Loucy (cell line): ENCODE measurements at regions not wholly inside any gene's neighbourhood (a gene's known extent, or its start where the extent isn't known, plus 50 kb on each side); places are given as distances from the start of the nearest gene placed in this dataset.

Experiments
- H2AFZ ChIP-seq: fragments of 200-600 bp; sonication (generic); 2 replicates; pipeline ENCODE4 v1.6.0; 2016; ENCODE audit warnings: antibody characterized with exemption, mild to moderate bottlenecking, low read length, moderate library complexity
- H3F3A ChIP-seq: fragments of 200-600 bp; 2 replicates; pipeline ENCODE4 v1.6.0; 2016; ENCODE audit warnings: antibody characterized with exemption, low read depth, mild to moderate bottlenecking
- H3K27me3 ChIP-seq: fragments of 200-600 bp; sonication (generic); 2 replicates; pipeline ENCODE4 v1.6.1; 2014; ENCODE audit warnings: low read length, mild to moderate bottlenecking; ENCODE audit not compliant: insufficient read depth, poor library complexity, severe bottlenecking
- H3K36me3 ChIP-seq: fragments of 200-600 bp; sonication (generic); 2 replicates; pipeline ENCODE4 v1.6.1; 2016; ENCODE audit warnings: low read length; ENCODE audit not compliant: insufficient read depth
- H3K4me1 ChIP-seq: fragments of 200-600 bp; sonication (generic); 2 replicates; pipeline ENCODE4 v1.5.1; 2014; ENCODE audit warnings: low read length, mild to moderate bottlenecking; ENCODE audit not compliant: insufficient read depth, poor library complexity, severe bottlenecking
- H3K4me2 ChIP-seq: fragments of 200-600 bp; sonication (generic); 2 replicates; pipeline ENCODE4 v1.6.0; 2014; ENCODE audit warnings: antibody characterized with exemption, low read length, low read depth, mild to moderate bottlenecking; ENCODE audit not compliant: poor library complexity, severe bottlenecking
- H3K4me3 ChIP-seq: fragments of 200-600 bp; sonication (generic); 2 replicates; pipeline ENCODE4 v1.5.1; 2014; ENCODE audit warnings: low read length, mild to moderate bottlenecking, mixed read lengths; ENCODE audit not compliant: poor library complexity, severe bottlenecking
- H3K79me2 ChIP-seq: fragments of 200-600 bp; sonication (generic); 2 replicates; pipeline ENCODE4 v1.6.1; 2014; ENCODE audit warnings: low read length; ENCODE audit not compliant: insufficient read depth
- H3K9ac ChIP-seq: fragments of 200-600 bp; sonication (generic); 2 replicates; pipeline ENCODE4 v1.6.0; 2014; ENCODE audit warnings: mild to moderate bottlenecking, low read depth, low read length, moderate library complexity; ENCODE audit not compliant: poor library complexity, severe bottlenecking
- H3K9me2 ChIP-seq: fragments of 200-600 bp; sonication (generic); replicated peaks from 2 replicates; pipeline ENCODE4 v1.6.1; 2016; ENCODE audit warnings: low read depth, low read length, mixed read lengths
- H3K9me3 ChIP-seq: fragments of 200-600 bp; sonication (generic); 2 replicates; pipeline ENCODE4 v1.6.1; 2014; ENCODE audit warnings: mild to moderate bottlenecking, antibody characterized with exemption, low read length, low read depth; ENCODE audit not compliant: insufficient read depth
- H4K20me1 ChIP-seq: fragments of 200-600 bp; sonication (generic); 2 replicates; pipeline ENCODE4 v1.6.0; 2014; ENCODE audit warnings: antibody characterized with exemption, low read length, mild to moderate bottlenecking; ENCODE audit not compliant: insufficient read depth, poor library complexity, severe bottlenecking
- CTCF ChIP-seq: fragments of 200-600 bp; sonication (generic); conservative IDR thresholded peaks from 2 replicates; pipeline ENCODE4 v1.5.1; 2014; ENCODE audit warnings: mild to moderate bottlenecking, antibody characterized with exemption, low read length
- EZH2phosphoT487 ChIP-seq: fragments of 200-600 bp; IDR thresholded peaks from 2 replicates; pipeline ENCODE4 v1.6.1; 2018; ENCODE audit warnings: antibody characterized with exemption, mild to moderate bottlenecking, moderate library complexity, borderline replicate concordance

- H3K9ac ChIP-seq: no peak overlapping the region
- H3K27me3 ChIP-seq: no peaks in the 10 kb centered on the region
- no peaks in the 10 kb centered on the region; the same call in 1 of the 2 replicates for H3K9me3 ChIP-seq
- H3K36me3 ChIP-seq: no peaks in the 10 kb centered on the region
- TF ChIP-seq CTCF: no peak
- H3K4me1 ChIP-seq: no peaks in the 10 kb centered on the region
- H3K79me2 ChIP-seq: no peaks in the 10 kb centered on the region
- H4K20me1 ChIP-seq: no peaks in the 10 kb centered on the region
- no peaks in the 10 kb centered on the region for H3F3A ChIP-seq
- no peak overlapping the region for H3K4me3 ChIP-seq
- no peak overlapping the region for H2AFZ ChIP-seq
- H3K9me2 ChIP-seq: no peaks in the 10 kb centered on the region
- no peak overlapping the region for H3K4me2 ChIP-seq
Observed at GRCh38 chr17:52673791-52674190, 515.3 kb upstream of the CA10 start.

- Histone ChIP-seq H3F3A (no peaks in the 10 kb centered on the region), H2AFZ (no peak overlapping the region), H3K4me2 (no peak overlapping the region), H3K79me2 (no peaks in the 10 kb centered on the region), H3K9ac (no peak overlapping the region), H4K20me1 (no peaks in the 10 kb centered on the region), H3K27me3 (no peaks in the 10 kb centered on the region), H3K36me3 (no peaks in the 10 kb centered on the region), H3K4me3 (no peak overlapping the region), H3K4me1 (no peaks in the 10 kb centered on the region), H3K9me3 (no peaks in the 10 kb centered on the region), H3K9me2 (no peaks in the 10 kb centered on the region)
- no peak for TF ChIP-seq EZH2phosphoT487
- no peak for TF ChIP-seq CTCF
Observed at GRCh38 chr17:52666264-52666663, 507.8 kb upstream of the CA10 start.

GRCh38 chr17:52660692-52661091 is 502.2 kb upstream of the CA10 start:
- H3K9ac ChIP-seq: no peak overlapping the region
- H3K4me3 ChIP-seq: no peak overlapping the region
- H3F3A ChIP-seq: no peaks in the 10 kb centered on the region
- H2AFZ ChIP-seq: no peak overlapping the region
- no peaks in the 10 kb centered on the region for H3K4me1 ChIP-seq
- no peaks in the 10 kb centered on the region for H3K36me3 ChIP-seq
- H3K4me2 ChIP-seq: no peak overlapping the region
- TF ChIP-seq EZH2phosphoT487: no peak
- no peak for TF ChIP-seq CTCF
- no peaks in the 10 kb centered on the region for H4K20me1 ChIP-seq
- no peaks in the 10 kb centered on the region for H3K9me2 ChIP-seq
- no peaks in the 10 kb centered on the region for H3K79me2 ChIP-seq
- H3K27me3 ChIP-seq: no peaks in the 10 kb centered on the region
- H3K9me3 ChIP-seq: no peaks in the 10 kb centered on the region
